ENCODE measurements at regions not wholly inside any gene's neighbourhood (a gene's known extent, or its start where the extent isn't known, plus 50 kb on each side); places are given as distances from the start of the nearest gene placed in this dataset.

DNA sequence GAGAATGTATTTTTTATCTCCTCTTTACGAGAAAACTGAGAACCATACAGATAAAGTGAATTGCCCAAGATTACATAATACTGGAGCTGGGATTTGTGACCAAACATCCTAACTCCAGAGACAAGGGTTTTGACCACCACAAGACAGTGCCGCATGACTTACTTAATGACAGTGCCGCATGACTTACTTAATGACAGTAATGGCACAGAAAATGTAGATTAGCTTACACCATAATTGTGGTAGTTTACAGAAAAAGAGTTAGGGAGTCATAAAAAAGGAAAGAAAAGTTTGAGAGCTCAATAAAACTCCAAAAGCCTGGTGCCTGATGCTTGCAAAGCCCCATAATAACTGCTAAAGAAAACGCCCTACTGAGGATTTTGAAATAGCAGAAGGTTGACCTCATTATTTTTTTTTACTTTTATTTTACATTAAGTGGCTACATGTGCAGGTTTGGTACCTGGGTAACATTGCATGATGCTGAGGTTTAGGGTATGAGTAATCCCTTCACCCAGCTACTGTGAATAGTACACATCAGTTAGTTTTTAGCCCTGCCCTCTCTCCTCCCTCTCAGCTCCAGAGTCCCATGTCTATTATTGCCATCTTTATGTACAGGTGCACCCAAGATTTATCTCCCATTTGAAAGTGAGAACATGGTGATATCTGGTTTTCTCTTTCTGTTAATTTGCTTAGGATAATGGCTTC, 310.0 kb upstream of the UBE2E3 start:
- H3K27me3 Mint-ChIP-seq: peaks cover 14% of the 10 kb centered on the region
- H3K4me3 Mint-ChIP-seq: no peak overlapping the region
- no peaks in the 10 kb centered on the region for H3K4me1 Mint-ChIP-seq
- H3K27ac Mint-ChIP-seq: no peak overlapping the region
- H3K36me3 Mint-ChIP-seq (ENCODE audit: low read depth): no peaks in the 10 kb centered on the region
- ATAC-seq (no peak), DNase-seq (no peak)
- no peaks in the 10 kb centered on the region for H3K9me3 ChIP-seq (ENCODE audit: control insufficient read depth, low read length, poor library complexity, severe bottlenecking)

DNA sequence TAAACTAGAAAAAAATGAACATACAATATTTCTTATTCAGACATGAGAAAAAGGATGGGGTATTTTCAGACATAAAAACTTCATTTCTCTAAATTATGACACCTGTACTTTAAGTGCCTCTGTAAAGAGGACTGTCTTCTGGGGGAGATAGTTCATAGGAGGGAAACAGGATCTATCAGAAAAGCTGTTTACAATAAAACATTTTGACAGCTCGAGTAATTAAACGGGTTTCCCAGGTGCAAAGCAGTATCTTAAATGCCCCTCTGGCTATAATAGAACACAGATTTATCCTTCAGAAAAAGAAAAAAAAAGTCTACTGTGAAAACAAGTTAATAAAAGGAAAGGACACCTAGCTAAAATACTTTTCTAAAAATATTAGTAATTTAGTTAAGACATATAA, 311.4 kb upstream of the UBE2E3 start:
- Mint-ChIP-seq H3K36me3 (ENCODE audit: low read depth) (no peaks in the 10 kb centered on the region), H3K27ac (no peak overlapping the region), H3K4me3 (no peak overlapping the region), H3K27me3 (peaks cover 22% of the 10 kb centered on the region), H3K4me1 (no peaks in the 10 kb centered on the region)
- DNase-seq (no peak), ATAC-seq (no peak)
- no peaks in the 10 kb centered on the region for H3K9me3 ChIP-seq (ENCODE audit: control insufficient read depth, low read length, poor library complexity, severe bottlenecking)

DNA sequence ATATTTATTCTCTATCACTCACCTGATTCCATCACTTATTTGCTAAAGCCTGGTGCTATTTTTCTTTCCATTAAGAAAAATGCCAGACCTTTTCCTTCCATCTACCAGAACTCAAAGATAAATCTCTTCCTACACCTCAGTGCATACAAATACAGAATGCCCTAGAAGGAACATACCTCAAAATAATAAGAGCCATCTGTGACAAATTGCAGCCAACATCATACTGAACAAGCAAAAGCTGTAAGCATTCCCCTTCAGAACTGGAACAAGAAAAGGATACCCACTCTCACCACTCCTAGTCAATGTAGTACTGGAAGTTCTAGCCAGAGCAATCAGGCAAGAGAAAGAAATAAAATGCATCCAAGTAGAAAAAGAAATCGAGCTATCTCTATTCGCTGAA, 315.9 kb upstream of the UBE2E3 start:
- H3K27me3 Mint-ChIP-seq: peaks cover 36% of the 10 kb centered on the region
- H3K27ac Mint-ChIP-seq: no peak overlapping the region
- H3K4me3 Mint-ChIP-seq: no peak overlapping the region
- H3K4me1 Mint-ChIP-seq: peaks cover 3% of the 10 kb centered on the region
- ATAC-seq (no peak), DNase-seq (no peak)
- no peaks in the 10 kb centered on the region for H3K36me3 Mint-ChIP-seq (ENCODE audit: low read depth)
- no peaks in the 10 kb centered on the region for H3K9me3 ChIP-seq (ENCODE audit: control insufficient read depth, low read length, poor library complexity, severe bottlenecking)

DNA sequence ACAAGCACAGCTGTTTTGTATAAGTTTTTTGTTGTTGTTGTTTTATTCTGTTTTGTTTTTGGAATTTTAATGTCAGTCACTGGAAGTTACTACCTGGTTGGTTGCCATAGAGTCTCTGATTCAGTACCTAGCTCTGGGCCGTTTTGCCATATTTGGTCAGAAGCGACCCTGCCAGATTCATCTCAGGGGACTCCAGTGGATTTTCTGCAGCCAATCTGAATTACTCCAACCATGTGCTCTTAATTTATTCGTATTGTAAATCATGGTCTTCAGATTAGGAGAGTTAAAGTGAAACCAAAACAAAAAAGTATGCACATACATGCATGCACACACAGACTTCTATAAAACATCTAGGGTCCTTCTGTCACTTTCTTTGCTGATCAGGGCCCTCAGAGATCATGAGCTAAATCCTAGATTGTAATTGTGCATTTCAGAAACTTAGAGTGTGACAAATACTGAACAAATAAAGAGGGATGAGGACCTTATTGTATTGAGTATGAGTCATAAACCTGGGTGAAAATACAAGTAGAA, 317.4 kb upstream of the UBE2E3 start:
- no peaks in the 10 kb centered on the region for H3K9me3 ChIP-seq (ENCODE audit: control insufficient read depth, low read length, poor library complexity, severe bottlenecking)
- Mint-ChIP-seq H3K36me3 (ENCODE audit: low read depth) (peaks cover 2% of the 10 kb centered on the region), H3K4me1 (peaks cover 3% of the 10 kb centered on the region), H3K4me3 (peak overlapping the region; percentile 26), H3K27me3 (peaks cover 40% of the 10 kb centered on the region), H3K27ac (no peak overlapping the region)
- ATAC-seq (no peak), DNase-seq (no peak)

DNA sequence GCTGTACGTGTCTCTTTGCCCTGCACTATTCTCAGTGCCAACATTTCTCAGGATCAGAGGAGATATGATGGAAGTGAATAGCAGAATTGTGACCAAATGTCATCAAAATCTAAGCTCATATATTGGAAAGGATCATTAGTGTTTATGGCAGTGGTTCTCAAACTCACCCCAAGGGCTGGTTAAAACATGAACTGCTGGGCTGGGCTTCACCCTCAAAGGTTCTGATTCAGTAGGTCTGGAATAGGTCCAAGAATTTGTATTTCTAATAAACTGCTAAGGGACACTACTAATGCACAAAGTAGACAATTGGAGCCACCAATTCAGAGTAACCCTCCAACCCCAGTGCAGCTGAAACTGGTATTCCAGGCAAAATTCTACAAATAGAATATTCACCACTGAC, 317.9 kb upstream of the UBE2E3 start:
- Mint-ChIP-seq H3K27ac (no peak overlapping the region), H3K27me3 (peaks cover 40% of the 10 kb centered on the region), H3K36me3 (ENCODE audit: low read depth) (peaks cover 2% of the 10 kb centered on the region), H3K4me1 (peaks cover 3% of the 10 kb centered on the region), H3K4me3 (no peak overlapping the region)
- no peak for ATAC-seq
- H3K9me3 ChIP-seq (ENCODE audit: control insufficient read depth, low read length, poor library complexity, severe bottlenecking): no peaks in the 10 kb centered on the region
- DNase-seq: no peak

DNA sequence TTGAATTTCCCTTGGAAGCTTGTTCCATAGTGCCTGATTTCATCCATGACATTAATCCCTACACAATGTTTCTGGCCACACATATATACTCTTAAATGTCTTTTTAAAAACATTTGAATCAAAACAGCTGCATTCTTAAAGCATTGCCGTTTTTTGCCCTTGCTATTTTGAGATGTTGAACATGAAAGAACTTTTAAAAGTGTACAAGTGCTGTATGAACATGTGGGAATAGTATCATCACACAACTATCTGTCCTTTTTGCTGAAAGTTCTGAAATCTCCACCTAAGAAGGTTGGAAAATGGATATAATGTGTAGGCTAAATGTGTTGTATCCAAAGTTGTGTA, 318.7 kb upstream of the UBE2E3 start:
- Mint-ChIP-seq H3K4me1 (peaks cover 3% of the 10 kb centered on the region), H3K27me3 (peaks cover 40% of the 10 kb centered on the region), H3K36me3 (ENCODE audit: low read depth) (peaks cover 2% of the 10 kb centered on the region), H3K27ac (no peak overlapping the region), H3K4me3 (no peak overlapping the region)
- no peaks in the 10 kb centered on the region for H3K9me3 ChIP-seq (ENCODE audit: control insufficient read depth, low read length, poor library complexity, severe bottlenecking)
- DNase-seq: no peak
- ATAC-seq: no peak

DNA sequence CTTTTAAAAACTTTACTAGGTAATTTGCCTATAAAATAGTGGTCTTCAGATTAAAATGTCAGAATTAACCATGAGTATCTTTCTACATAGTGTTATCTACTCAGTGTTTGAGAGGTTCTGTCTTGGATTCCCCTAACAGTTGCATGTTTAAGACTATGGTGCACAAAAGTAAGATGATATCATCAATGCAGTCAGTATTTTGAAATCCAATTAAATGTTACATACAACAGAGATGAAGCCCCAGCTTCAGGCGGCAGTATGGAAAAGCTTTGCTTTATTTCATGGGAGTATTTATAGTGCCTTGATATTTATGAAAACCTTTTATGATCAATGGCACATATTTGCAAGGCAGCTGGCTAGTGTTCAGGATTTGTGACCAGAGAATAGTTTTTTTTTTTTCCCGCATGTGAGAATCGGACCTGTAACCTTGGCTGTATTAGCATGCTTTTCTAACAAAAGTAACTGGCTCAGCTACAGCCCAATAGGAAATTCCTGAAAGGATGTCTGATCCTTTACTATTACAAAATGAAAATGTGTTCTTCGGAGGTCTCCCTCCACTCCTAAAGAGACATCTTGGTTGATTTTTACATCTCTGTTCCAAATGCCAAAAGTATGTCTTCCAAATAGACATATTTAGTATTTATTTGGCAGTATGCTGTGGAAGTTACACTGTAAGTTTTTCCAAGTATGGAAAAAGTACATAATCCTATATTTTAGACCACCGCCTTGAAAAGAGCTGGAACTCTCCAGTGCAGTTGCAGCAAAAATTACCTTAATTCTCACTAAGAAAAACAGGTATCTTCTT, 319.3 kb upstream of the UBE2E3 start:
- Mint-ChIP-seq H3K27me3 (peaks cover 40% of the 10 kb centered on the region), H3K4me3 (no peak overlapping the region), H3K27ac (no peak overlapping the region), H3K4me1 (peaks cover 3% of the 10 kb centered on the region), H3K36me3 (ENCODE audit: low read depth) (peaks cover 2% of the 10 kb centered on the region)
- H3K9me3 ChIP-seq (ENCODE audit: control insufficient read depth, low read length, poor library complexity, severe bottlenecking): no peaks in the 10 kb centered on the region
- ATAC-seq: no peak
- no peak for DNase-seq

DNA sequence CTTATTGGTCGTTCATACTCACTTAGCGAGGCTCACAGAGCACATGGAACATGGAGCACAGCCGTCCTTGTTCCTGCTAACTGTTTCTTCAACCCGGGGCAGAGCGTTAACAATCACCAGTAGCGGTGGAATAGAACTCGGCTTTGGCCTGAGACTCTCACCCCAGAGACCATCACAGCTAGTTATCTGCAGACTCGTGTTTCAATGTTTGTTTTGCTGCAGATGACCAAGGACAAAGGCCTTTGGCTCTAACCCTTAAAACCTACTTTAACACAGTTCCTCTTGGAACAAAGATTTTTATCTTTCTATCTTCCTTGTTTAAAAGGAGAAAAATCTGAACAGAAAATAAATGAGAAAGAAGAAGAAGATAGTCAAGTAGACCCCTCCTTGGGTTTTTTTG, 320.2 kb upstream of the UBE2E3 start:
- H3K9me3 ChIP-seq (ENCODE audit: control insufficient read depth, low read length, poor library complexity, severe bottlenecking): no peaks in the 10 kb centered on the region
- H3K27me3 Mint-ChIP-seq: peaks cover 49% of the 10 kb centered on the region
- peaks cover 3% of the 10 kb centered on the region for H3K4me1 Mint-ChIP-seq
- no peak overlapping the region for H3K27ac Mint-ChIP-seq
- peaks cover 2% of the 10 kb centered on the region for H3K36me3 Mint-ChIP-seq (ENCODE audit: low read depth)
- no peak overlapping the region for H3K4me3 Mint-ChIP-seq
- DNase-seq: no peak
- no peak for ATAC-seq

DNA sequence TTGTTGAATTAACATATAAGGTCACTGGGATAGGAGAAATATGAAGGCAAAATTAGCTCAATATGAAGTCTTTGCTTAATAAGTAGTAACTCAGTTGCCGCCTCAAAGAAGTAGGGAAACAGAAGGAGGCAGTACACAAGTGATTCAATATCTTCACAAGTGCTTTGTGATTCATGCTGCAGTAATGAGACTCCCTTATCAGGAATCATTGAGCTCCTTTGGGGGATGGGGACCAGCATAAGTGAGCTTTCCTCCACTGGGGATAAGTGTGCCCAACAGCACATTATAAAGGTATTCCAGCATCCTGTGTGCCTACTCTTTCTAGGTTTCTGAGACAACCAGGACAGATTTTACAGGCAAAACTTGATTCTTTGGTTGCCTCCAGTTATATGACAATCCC, 323.4 kb upstream of the UBE2E3 start:
- Mint-ChIP-seq H3K36me3 (ENCODE audit: low read depth) (peaks cover 2% of the 10 kb centered on the region), H3K4me1 (peaks cover 2% of the 10 kb centered on the region), H3K27me3 (peaks cover 35% of the 10 kb centered on the region), H3K4me3 (no peak overlapping the region), H3K27ac (no peak overlapping the region)
- no peak for DNase-seq
- no peak for ATAC-seq
- no peaks in the 10 kb centered on the region for H3K9me3 ChIP-seq (ENCODE audit: control insufficient read depth, low read length, poor library complexity, severe bottlenecking)

DNA sequence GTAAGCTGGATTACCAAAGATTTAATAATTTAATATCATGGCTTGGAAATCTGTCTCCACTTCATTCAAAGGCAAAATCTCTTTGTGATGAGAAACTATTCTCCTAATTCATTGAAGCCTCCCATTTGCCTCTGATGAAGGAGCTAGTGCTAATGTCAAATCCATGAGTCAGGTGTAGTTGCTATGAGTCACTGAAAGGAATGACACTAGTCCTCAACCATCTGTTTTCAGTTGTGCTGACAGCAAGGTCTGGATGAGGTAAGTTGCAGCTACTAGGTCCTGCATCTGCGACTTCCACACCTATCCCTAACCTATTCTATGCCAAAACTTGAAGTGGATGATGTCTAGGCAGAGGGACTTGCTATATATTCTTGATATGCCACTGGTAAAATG, 324.0 kb upstream of the UBE2E3 start:
- H3K27me3 Mint-ChIP-seq: peaks cover 31% of the 10 kb centered on the region
- DNase-seq (no peak), ATAC-seq (no peak)
- H3K27ac Mint-ChIP-seq: no peak overlapping the region
- peaks cover 2% of the 10 kb centered on the region for H3K4me1 Mint-ChIP-seq
- H3K36me3 Mint-ChIP-seq (ENCODE audit: low read depth): peaks cover 2% of the 10 kb centered on the region
- no peaks in the 10 kb centered on the region for H3K9me3 ChIP-seq (ENCODE audit: control insufficient read depth, low read length, poor library complexity, severe bottlenecking)
- no peak overlapping the region for H3K4me3 Mint-ChIP-seq

DNA sequence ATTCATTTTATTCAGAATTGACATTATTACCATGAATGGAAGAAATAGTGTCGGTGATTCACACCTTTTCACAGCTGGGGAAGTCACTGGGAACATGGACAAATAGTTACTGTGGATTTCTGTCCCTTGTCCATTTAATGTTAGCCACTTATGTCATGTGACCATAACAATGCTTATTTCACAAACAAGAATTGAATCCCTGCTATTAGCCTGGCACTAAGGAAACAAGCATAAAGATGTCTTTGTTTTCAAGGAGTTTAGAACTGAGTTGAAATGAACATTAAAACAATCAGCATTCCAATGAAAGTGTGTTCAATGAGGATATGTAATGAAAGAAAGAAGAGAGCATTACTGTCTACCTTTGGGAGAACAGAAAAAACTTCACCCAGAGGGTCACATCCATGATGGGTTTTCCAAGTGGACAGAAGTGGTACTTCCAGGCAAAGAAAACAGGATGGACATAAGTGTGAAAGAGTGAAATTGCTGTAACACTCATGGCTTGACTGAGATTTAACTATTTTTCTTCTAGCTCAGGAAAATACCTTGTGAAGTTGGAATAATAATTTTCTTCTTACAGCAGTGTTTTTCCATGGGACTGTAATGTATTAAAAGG, 324.5 kb upstream of the UBE2E3 start:
- no peaks in the 10 kb centered on the region for H3K9me3 ChIP-seq (ENCODE audit: control insufficient read depth, low read length, poor library complexity, severe bottlenecking)
- DNase-seq (no peak), ATAC-seq (no peak)
- H3K4me3 Mint-ChIP-seq: no peak overlapping the region
- peaks cover 26% of the 10 kb centered on the region for H3K27me3 Mint-ChIP-seq
- peaks cover 2% of the 10 kb centered on the region for H3K36me3 Mint-ChIP-seq (ENCODE audit: low read depth)
- peaks cover 2% of the 10 kb centered on the region for H3K4me1 Mint-ChIP-seq
- H3K27ac Mint-ChIP-seq: no peak overlapping the region

DNA sequence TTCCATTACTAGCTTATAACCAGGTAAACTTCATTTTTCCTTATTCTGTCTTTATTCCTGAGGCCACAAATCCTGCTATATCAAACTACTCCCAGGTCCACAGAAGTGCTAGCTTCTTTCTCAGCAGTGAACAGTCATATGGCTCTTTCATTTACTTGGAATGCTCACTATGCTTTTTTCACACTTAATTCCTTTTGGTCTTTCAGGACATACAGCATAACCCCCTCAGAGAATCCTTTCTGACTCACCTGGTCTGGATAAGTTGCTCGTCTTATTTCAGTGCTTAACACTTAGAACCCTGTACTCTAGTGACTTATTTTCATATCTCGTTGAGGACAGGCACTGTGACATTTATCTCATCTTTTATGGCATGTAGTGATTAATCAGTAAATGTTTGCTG, 325.0 kb upstream of the UBE2E3 start:
- ATAC-seq (no peak), DNase-seq (no peak)
- no peaks in the 10 kb centered on the region for H3K9me3 ChIP-seq (ENCODE audit: control insufficient read depth, low read length, poor library complexity, severe bottlenecking)
- Mint-ChIP-seq H3K27me3 (peaks cover 22% of the 10 kb centered on the region), H3K36me3 (ENCODE audit: low read depth) (peaks cover 2% of the 10 kb centered on the region), H3K27ac (no peak overlapping the region), H3K4me3 (no peak overlapping the region), H3K4me1 (peaks cover 2% of the 10 kb centered on the region)

DNA sequence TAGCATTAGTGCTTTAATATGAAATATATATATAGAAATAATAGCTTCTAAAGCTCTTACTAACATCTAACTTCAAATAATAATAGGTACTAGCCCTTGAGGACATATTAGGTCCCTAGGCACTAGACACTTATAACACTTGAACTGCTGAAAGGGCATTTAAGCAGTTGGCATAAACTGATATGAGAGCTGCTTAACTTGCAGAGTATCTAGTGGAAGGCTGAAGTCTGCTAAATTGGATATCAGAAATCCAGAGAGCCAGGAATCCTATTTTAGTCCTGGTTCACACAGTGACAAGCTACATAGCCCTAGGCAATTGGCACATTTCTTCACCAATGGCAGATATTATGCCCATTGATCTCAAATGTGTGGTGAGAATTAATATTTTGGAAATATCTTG, 326.9 kb upstream of the UBE2E3 start:
- Mint-ChIP-seq H3K36me3 (ENCODE audit: low read depth) (no peaks in the 10 kb centered on the region), H3K27ac (no peak overlapping the region), H3K27me3 (peaks cover 23% of the 10 kb centered on the region), H3K4me3 (no peak overlapping the region), H3K4me1 (peaks cover 2% of the 10 kb centered on the region)
- no peak for DNase-seq
- H3K9me3 ChIP-seq (ENCODE audit: control insufficient read depth, low read length, poor library complexity, severe bottlenecking): no peaks in the 10 kb centered on the region
- ATAC-seq: no peak

All from T-helper 17 cell (primary cell).